ENCODE measurements at regions not wholly inside any gene's neighbourhood (a gene's known extent, or its start where the extent isn't known, plus 50 kb on each side); places are given as distances from the start of the nearest gene placed in this dataset.

- H3K4me1 ChIP-seq (ENCODE audit: control insufficient read depth in 1 of 2, insufficient read depth in 2 of 2, low read length in 2 of 2): no peaks in the 10 kb centered on the region
- no peak overlapping the region for H3K4me3 ChIP-seq (ENCODE audit: low read depth in 1 of 2, low read length in 2 of 2)
- H3K9me3 ChIP-seq (ENCODE audit: control insufficient read depth in 1 of 2, low read length in 2 of 2): no peaks in the 10 kb centered on the region
- no peak overlapping the region for H3K27ac ChIP-seq (ENCODE audit: low read length)
- no peaks in the 10 kb centered on the region for H3K36me3 ChIP-seq (ENCODE audit: control insufficient read depth in 1 of 2, insufficient read depth in 2 of 2, low read length in 2 of 2)
- H3K27me3 ChIP-seq (ENCODE audit: low read depth, low read length): no peaks in the 10 kb centered on the region
Observed at GRCh38 chr18:27619906-27620305, 434.8 kb upstream of the CHST9 start.

- H3K4me3 ChIP-seq (ENCODE audit: low read depth in 1 of 2, low read length in 2 of 2): no peak overlapping the region
- no peaks in the 10 kb centered on the region for H3K36me3 ChIP-seq (ENCODE audit: control insufficient read depth in 1 of 2, insufficient read depth in 2 of 2, low read length in 2 of 2)
- no peaks in the 10 kb centered on the region for H3K27me3 ChIP-seq (ENCODE audit: low read depth, low read length)
- H3K27ac ChIP-seq (ENCODE audit: low read length): no peak overlapping the region
- no peaks in the 10 kb centered on the region for H3K4me1 ChIP-seq (ENCODE audit: control insufficient read depth in 1 of 2, insufficient read depth in 2 of 2, low read length in 2 of 2)
- no peaks in the 10 kb centered on the region for H3K9me3 ChIP-seq (ENCODE audit: control insufficient read depth in 1 of 2, low read length in 2 of 2)
Observed at GRCh38 chr18:27619090-27619772, 434.1 kb upstream of the CHST9 start.

- H3K9me3 ChIP-seq (ENCODE audit: control insufficient read depth in 1 of 2, low read length in 2 of 2): no peaks in the 10 kb centered on the region
- no peaks in the 10 kb centered on the region for H3K36me3 ChIP-seq (ENCODE audit: control insufficient read depth in 1 of 2, insufficient read depth in 2 of 2, low read length in 2 of 2)
- no peak overlapping the region for H3K4me3 ChIP-seq (ENCODE audit: low read depth in 1 of 2, low read length in 2 of 2)
- no peaks in the 10 kb centered on the region for H3K27me3 ChIP-seq (ENCODE audit: low read depth, low read length)
- H3K4me1 ChIP-seq (ENCODE audit: control insufficient read depth in 1 of 2, insufficient read depth in 2 of 2, low read length in 2 of 2): no peaks in the 10 kb centered on the region
- no peak overlapping the region for H3K27ac ChIP-seq (ENCODE audit: low read length)
Observed at GRCh38 chr18:27616324-27616723, 431.2 kb upstream of the CHST9 start.

GRCh38 chr18:27614951-27615844 is 430.1 kb upstream of the CHST9 start:
- H3K4me3 ChIP-seq (ENCODE audit: low read depth in 1 of 2, low read length in 2 of 2): no peak overlapping the region
- H3K4me1 ChIP-seq (ENCODE audit: control insufficient read depth in 1 of 2, insufficient read depth in 2 of 2, low read length in 2 of 2): no peaks in the 10 kb centered on the region
- no peaks in the 10 kb centered on the region for H3K36me3 ChIP-seq (ENCODE audit: control insufficient read depth in 1 of 2, insufficient read depth in 2 of 2, low read length in 2 of 2)
- H3K27me3 ChIP-seq (ENCODE audit: low read depth, low read length): no peaks in the 10 kb centered on the region
- H3K27ac ChIP-seq (ENCODE audit: low read length): no peak overlapping the region
- H3K9me3 ChIP-seq (ENCODE audit: control insufficient read depth in 1 of 2, low read length in 2 of 2): no peaks in the 10 kb centered on the region

- Histone ChIP-seq H3K4me3 (ENCODE audit: low read depth in 1 of 2, low read length in 2 of 2) (no peak overlapping the region), H3K4me1 (ENCODE audit: control insufficient read depth in 1 of 2, insufficient read depth in 2 of 2, low read length in 2 of 2) (no peaks in the 10 kb centered on the region), H3K9me3 (ENCODE audit: control insufficient read depth in 1 of 2, low read length in 2 of 2) (no peaks in the 10 kb centered on the region), H3K27me3 (ENCODE audit: low read depth, low read length) (no peaks in the 10 kb centered on the region), H3K27ac (ENCODE audit: low read length) (no peak overlapping the region), H3K36me3 (ENCODE audit: control insufficient read depth in 1 of 2, insufficient read depth in 2 of 2, low read length in 2 of 2) (no peaks in the 10 kb centered on the region)
Observed at GRCh38 chr18:27609221-27609620, 424.1 kb upstream of the CHST9 start.

- no peaks in the 10 kb centered on the region for H3K36me3 ChIP-seq (ENCODE audit: control insufficient read depth in 1 of 2, insufficient read depth in 2 of 2, low read length in 2 of 2)
- no peaks in the 10 kb centered on the region for H3K27me3 ChIP-seq (ENCODE audit: low read depth, low read length)
Observed at GRCh38 chr18:27608742-27609141, 423.6 kb upstream of the CHST9 start.

GRCh38 chr18:27608174-27608573 is 423.1 kb upstream of the CHST9 start:
- Histone ChIP-seq H3K4me3 (ENCODE audit: low read depth in 1 of 2, low read length in 2 of 2) (no peak overlapping the region), H3K27me3 (ENCODE audit: low read depth, low read length) (no peaks in the 10 kb centered on the region), H3K36me3 (ENCODE audit: control insufficient read depth in 1 of 2, insufficient read depth in 2 of 2, low read length in 2 of 2) (no peaks in the 10 kb centered on the region), H3K4me1 (ENCODE audit: control insufficient read depth in 1 of 2, insufficient read depth in 2 of 2, low read length in 2 of 2) (no peaks in the 10 kb centered on the region), H3K27ac (ENCODE audit: low read length) (no peak overlapping the region), H3K9me3 (ENCODE audit: control insufficient read depth in 1 of 2, low read length in 2 of 2) (no peaks in the 10 kb centered on the region)

More at GRCh38 chr18:27608742-27609141, 423.6 kb upstream of the CHST9 start:
- H3K9me3 ChIP-seq (ENCODE audit: control insufficient read depth in 1 of 2, low read length in 2 of 2): no peaks in the 10 kb centered on the region
- no peak overlapping the region for H3K27ac ChIP-seq (ENCODE audit: low read length)
- no peak overlapping the region for H3K4me3 ChIP-seq (ENCODE audit: low read depth in 1 of 2, low read length in 2 of 2)
- no peaks in the 10 kb centered on the region for H3K4me1 ChIP-seq (ENCODE audit: control insufficient read depth in 1 of 2, insufficient read depth in 2 of 2, low read length in 2 of 2)

- H3K36me3 ChIP-seq (ENCODE audit: control insufficient read depth in 1 of 2, insufficient read depth in 2 of 2, low read length in 2 of 2): no peaks in the 10 kb centered on the region
- H3K27ac ChIP-seq (ENCODE audit: low read length): no peak overlapping the region
- H3K9me3 ChIP-seq (ENCODE audit: control insufficient read depth in 1 of 2, low read length in 2 of 2): no peaks in the 10 kb centered on the region
- no peaks in the 10 kb centered on the region for H3K4me1 ChIP-seq (ENCODE audit: control insufficient read depth in 1 of 2, insufficient read depth in 2 of 2, low read length in 2 of 2)
- no peaks in the 10 kb centered on the region for H3K27me3 ChIP-seq (ENCODE audit: low read depth, low read length)
- no peak overlapping the region for H3K4me3 ChIP-seq (ENCODE audit: low read depth in 1 of 2, low read length in 2 of 2)
Observed at GRCh38 chr18:27606741-27607140, 421.6 kb upstream of the CHST9 start.

GRCh38 chr18:27605107-27605834 is 420.2 kb upstream of the CHST9 start:
- H3K4me3 ChIP-seq (ENCODE audit: low read depth in 1 of 2, low read length in 2 of 2): no peak overlapping the region
- H3K4me1 ChIP-seq (ENCODE audit: control insufficient read depth in 1 of 2, insufficient read depth in 2 of 2, low read length in 2 of 2): no peaks in the 10 kb centered on the region
- no peaks in the 10 kb centered on the region for H3K9me3 ChIP-seq (ENCODE audit: control insufficient read depth in 1 of 2, low read length in 2 of 2)
- H3K27ac ChIP-seq (ENCODE audit: low read length): no peak overlapping the region
- H3K36me3 ChIP-seq (ENCODE audit: control insufficient read depth in 1 of 2, insufficient read depth in 2 of 2, low read length in 2 of 2): no peaks in the 10 kb centered on the region
- H3K27me3 ChIP-seq (ENCODE audit: low read depth, low read length): no peaks in the 10 kb centered on the region

GRCh38 chr18:27604583-27604982 is 419.5 kb upstream of the CHST9 start:
- H3K4me1 ChIP-seq (ENCODE audit: control insufficient read depth in 1 of 2, insufficient read depth in 2 of 2, low read length in 2 of 2): no peaks in the 10 kb centered on the region
- no peaks in the 10 kb centered on the region for H3K36me3 ChIP-seq (ENCODE audit: control insufficient read depth in 1 of 2, insufficient read depth in 2 of 2, low read length in 2 of 2)

GRCh38 chr18:27602092-27602491 is 417.0 kb upstream of the CHST9 start:
- Histone ChIP-seq H3K4me3 (ENCODE audit: low read depth in 1 of 2, low read length in 2 of 2) (no peak overlapping the region), H3K9me3 (ENCODE audit: control insufficient read depth in 1 of 2, low read length in 2 of 2) (no peaks in the 10 kb centered on the region), H3K27me3 (ENCODE audit: low read depth, low read length) (no peaks in the 10 kb centered on the region), H3K27ac (ENCODE audit: low read length) (no peak overlapping the region), H3K36me3 (ENCODE audit: control insufficient read depth in 1 of 2, insufficient read depth in 2 of 2, low read length in 2 of 2) (no peaks in the 10 kb centered on the region), H3K4me1 (ENCODE audit: control insufficient read depth in 1 of 2, insufficient read depth in 2 of 2, low read length in 2 of 2) (no peaks in the 10 kb centered on the region)

More at GRCh38 chr18:27604583-27604982, 419.5 kb upstream of the CHST9 start:
- Histone ChIP-seq H3K4me3 (ENCODE audit: low read depth in 1 of 2, low read length in 2 of 2) (no peak overlapping the region), H3K27me3 (ENCODE audit: low read depth, low read length) (no peaks in the 10 kb centered on the region), H3K9me3 (ENCODE audit: control insufficient read depth in 1 of 2, low read length in 2 of 2) (no peaks in the 10 kb centered on the region), H3K27ac (ENCODE audit: low read length) (no peak overlapping the region)
